ENCODE measurements at regions not wholly inside any gene's neighbourhood (a gene's known extent, or its start where the extent isn't known, plus 50 kb on each side); places are given as distances from the start of the nearest gene placed in this dataset.

- ATAC-seq (no peak), DNase-seq (peak; percentile 9)
Observed at GRCh38 chr4:8761824-8762205, 109.8 kb downstream of the HMX1 start.

GRCh38 chr4:8761167-8761823, 110.3 kb downstream of the HMX1 start:
- DNase-seq (peak; percentile 7), ATAC-seq (no peak)
- intact Hi-C loops (cut with DNase I) = no loop called here

More at GRCh38 chr4:8761824-8762205, 109.8 kb downstream of the HMX1 start:
- intact Hi-C loops (cut with DNase I) = no loop called here

- DNase-seq (peak; percentile 3), ATAC-seq (no peak)
- intact Hi-C loops (cut with DNase I) = no loop called here
Observed at GRCh38 chr4:8760561-8760960, 111.1 kb downstream of the HMX1 start.

- ATAC-seq = no peak
- intact Hi-C loops (cut with DNase I) = no loop called here
- no peak for DNase-seq
Observed at GRCh38 chr4:8759987-8760386, 111.7 kb downstream of the HMX1 start.

- no peak for ATAC-seq
- no peak for DNase-seq
- intact Hi-C loops (cut with DNase I) = no loop called here
Observed at GRCh38 chr4:8756816-8757215, 114.8 kb downstream of the HMX1 start.

GRCh38 chr4:8754634-8755589, 116.7 kb downstream of the HMX1 start:
- ATAC-seq (no peak), DNase-seq (no peak)
- intact Hi-C loops (cut with DNase I) = no loop called here

GRCh38 chr4:8748236-8748575, 123.4 kb downstream of the HMX1 start:
- DNase-seq (no peak), ATAC-seq (no peak)
- intact Hi-C loops (cut with DNase I) = no loop called here

- DNase-seq (no peak), ATAC-seq (no peak)
- intact Hi-C loops (cut with DNase I) = no loop called here
Observed at GRCh38 chr4:8747467-8748235, 124.0 kb downstream of the HMX1 start.

GRCh38 chr4:8746523-8747466, 124.8 kb downstream of the HMX1 start:
- ATAC-seq (no peak), DNase-seq (no peak)
- intact Hi-C loops (cut with DNase I) = no loop called here

- intact Hi-C loops (cut with DNase I) = no loop called here
- ATAC-seq (no peak), DNase-seq (no peak)
Observed at GRCh38 chr4:8745826-8746225, 125.8 kb downstream of the HMX1 start.

- ATAC-seq (no peak), DNase-seq (no peak)
- intact Hi-C loops (cut with DNase I) = no loop called here
Observed at GRCh38 chr4:8745005-8745790, 126.4 kb downstream of the HMX1 start.

GRCh38 chr4:8744083-8744805, 127.4 kb downstream of the HMX1 start:
- intact Hi-C loops (cut with DNase I) = no loop called here
- no peak for ATAC-seq
- DNase-seq = no peak

- ATAC-seq (no peak), DNase-seq (no peak)
- intact Hi-C loops (cut with DNase I) = no loop called here
Observed at GRCh38 chr4:8742546-8742945, 129.1 kb downstream of the HMX1 start.

GRCh38 chr4:8741513-8742226, 130.0 kb downstream of the HMX1 start:
- intact Hi-C loops (cut with DNase I) = no loop called here
- DNase-seq (no peak), ATAC-seq (no peak)

- intact Hi-C loops (cut with DNase I) = no loop called here
- DNase-seq = no peak
- no peak for ATAC-seq
Observed at GRCh38 chr4:8740666-8741395, 130.8 kb downstream of the HMX1 start.

All from left cardiac atrium (tissue), 4 donors.